HG03342 (cell line): ENCODE measurements at regions not wholly inside any gene's neighbourhood (a gene's known extent, or its start where the extent isn't known, plus 50 kb on each side); places are given as distances from the start of the nearest gene placed in this dataset.

Experiments used
- ATAC-seq: cut with Tn5 transposase; IDR thresholded peaks from one replicate; pipeline ENCODE4 v1.9.1; 2021; ENCODE audit warnings: mild to moderate bottlenecking, moderate library complexity; ENCODE audit not compliant: unreplicated experiment

- no peak for ATAC-seq
These were observed 83.5 kb upstream of the INSIG1 start for GRCh38 chr7:155213955-155214740.

GRCh38 chr7:155215576-155216325 is 81.9 kb upstream of the INSIG1 start:
- no peak for ATAC-seq

- no peak for ATAC-seq
These were observed 81.0 kb upstream of the INSIG1 start for GRCh38 chr7:155216475-155217272.

- no peak for ATAC-seq
These were observed 80.0 kb upstream of the INSIG1 start for GRCh38 chr7:155217634-155218033.

- no peak for ATAC-seq
These were observed 79.2 kb upstream of the INSIG1 start for GRCh38 chr7:155218276-155219153.

- no peak for ATAC-seq
These were observed 78.5 kb upstream of the INSIG1 start for GRCh38 chr7:155219154-155219531.

- ATAC-seq: no peak
These were observed 77.5 kb upstream of the INSIG1 start for GRCh38 chr7:155219947-155220769.

- ATAC-seq: no peak
These were observed 76.8 kb upstream of the INSIG1 start for GRCh38 chr7:155220903-155221302.

GRCh38 chr7:155221547-155221946 is 76.1 kb upstream of the INSIG1 start:
- ATAC-seq: no peak

GRCh38 chr7:155222061-155222460 is 75.6 kb upstream of the INSIG1 start:
- no peak for ATAC-seq

- no peak for ATAC-seq
These were observed 75.1 kb upstream of the INSIG1 start for GRCh38 chr7:155222573-155222972.

- ATAC-seq: no peak
These were observed 74.7 kb upstream of the INSIG1 start for GRCh38 chr7:155223021-155223420.

GRCh38 chr7:155223503-155223902 is 74.2 kb upstream of the INSIG1 start:
- no peak for ATAC-seq

GRCh38 chr7:155224116-155224811 is 73.4 kb upstream of the INSIG1 start:
- ATAC-seq: no peak

GRCh38 chr7:155225095-155225494 is 72.6 kb upstream of the INSIG1 start:
- no peak for ATAC-seq

- ATAC-seq: no peak
These were observed 72.2 kb upstream of the INSIG1 start for GRCh38 chr7:155225516-155225915.

- no peak for ATAC-seq
These were observed 71.2 kb upstream of the INSIG1 start for GRCh38 chr7:155226261-155227003.

GRCh38 chr7:155227004-155227787 is 70.5 kb upstream of the INSIG1 start:
- ATAC-seq: no peak
